Mesenchymal stem cell (in vitro differentiated cells and primary cell): ENCODE measurements at regions not wholly inside any gene's neighbourhood (a gene's known extent, or its start where the extent isn't known, plus 50 kb on each side); places are given as distances from the start of the nearest gene placed in this dataset.

Experiments
- DNase-seq: peaks from one replicate; pipeline ENCODE4 v3.0.0-alpha.2; 2013
- H2AFZ ChIP-seq: one replicate; pipeline ENCODE4 v1.6.1; 2013; ENCODE audit warnings: low read depth, mild to moderate bottlenecking, control low read depth, inconsistent platforms, low read length, moderate library complexity
- H2AK5ac ChIP-seq: 2 replicates; pipeline ENCODE4 v1.6.1; 2013; ENCODE audit warnings: low read length, moderate library complexity, mild to moderate bottlenecking, inconsistent platforms; ENCODE audit not compliant: severe bottlenecking
- H2BK120ac ChIP-seq: one replicate; pipeline ENCODE4 v1.6.1; 2013; ENCODE audit warnings: low read depth, mild to moderate bottlenecking, inconsistent platforms, low read length, moderate library complexity
- H2BK12ac ChIP-seq, 2 experiments: one replicate each; pipeline ENCODE4 v1.6.1; 2013; ENCODE audit warnings: inconsistent platforms in 2 of 2, low read length in 2 of 2, mild to moderate bottlenecking in 2 of 2, moderate library complexity in 2 of 2, control low read depth in 1 of 2
- H2BK15ac ChIP-seq: one replicate; pipeline ENCODE4 v1.6.1; 2013; ENCODE audit warnings: mild to moderate bottlenecking, low read depth, inconsistent platforms; ENCODE audit not compliant: poor library complexity, severe bottlenecking
- H2BK5ac ChIP-seq: 2 replicates; pipeline ENCODE4 v1.6.1; 2013; ENCODE audit warnings: low read depth, mild to moderate bottlenecking, low read length, control low read depth, inconsistent platforms; ENCODE audit not compliant: poor library complexity, severe bottlenecking
- H3K14ac ChIP-seq, 2 experiments: one replicate each; pipeline ENCODE4 v1.6.1; 2013; ENCODE audit warnings: inconsistent platforms in 2 of 2, low read length in 2 of 2, control low read depth in 1 of 2, mild to moderate bottlenecking in 1 of 2, moderate library complexity in 1 of 2
- H3K18ac ChIP-seq, 2 experiments: one replicate each; pipeline ENCODE4 v1.6.1; 2013; ENCODE audit warnings: inconsistent platforms in 2 of 2, low read length in 2 of 2, control low read depth in 1 of 2, low read depth in 1 of 2, mild to moderate bottlenecking in 1 of 2
- H3K23ac ChIP-seq, 2 experiments: one replicate each; pipeline ENCODE4 v1.6.1; 2013; ENCODE audit warnings: inconsistent platforms in 2 of 2, low read length in 2 of 2, mild to moderate bottlenecking in 2 of 2, moderate library complexity in 2 of 2, control low read depth in 1 of 2
- H3K27ac ChIP-seq: 2 replicates; pipeline ENCODE4 v1.5.1; 2013; ENCODE audit warnings: mild to moderate bottlenecking, moderate library complexity, low read length, control low read depth, inconsistent platforms; ENCODE audit not compliant: poor library complexity, severe bottlenecking
- H3K27me3 ChIP-seq, 2 experiments: 2 replicates each; pipeline versions ENCODE4 v1.6.1 to v1.7.0; 2013; ENCODE audit warnings: low read length in 2 of 2, mild to moderate bottlenecking in 2 of 2, moderate library complexity in 2 of 2, control low read depth in 1 of 2, inconsistent platforms in 1 of 2; ENCODE audit not compliant: control insufficient read depth in 1 of 2, insufficient read depth in 1 of 2
- H3K36me3 ChIP-seq, 2 experiments: 2 replicates each; pipeline versions ENCODE4 v1.6.1 to v1.7.0; 2013; ENCODE audit warnings: low read length in 2 of 2, control low read depth in 1 of 2, inconsistent platforms in 1 of 2, low read depth in 1 of 2, mild to moderate bottlenecking in 1 of 2; ENCODE audit not compliant: insufficient read depth in 2 of 2, control insufficient read depth in 1 of 2
- H3K4ac ChIP-seq, 2 experiments: one replicate each; pipeline ENCODE4 v1.6.1; 2013; ENCODE audit warnings: inconsistent platforms in 2 of 2, low read length in 2 of 2, mild to moderate bottlenecking in 2 of 2, moderate library complexity in 2 of 2, control low read depth in 1 of 2, low read depth in 1 of 2
- H3K4me1 ChIP-seq: 2 replicates; pipeline ENCODE4 v1.6.1; 2013; ENCODE audit warnings: low read depth, low read length, control low read depth; ENCODE audit not compliant: control insufficient read depth, insufficient read depth
- H3K4me2 ChIP-seq: 2 replicates; pipeline ENCODE4 v1.6.1; 2013; ENCODE audit warnings: low read length, mild to moderate bottlenecking, inconsistent platforms; ENCODE audit not compliant: poor library complexity, severe bottlenecking
- H3K4me3 ChIP-seq, 2 experiments: 2 replicates each; pipeline versions ENCODE4 v1.5.1 to v1.7.0; 2013; ENCODE audit warnings: low read length in 2 of 2, mild to moderate bottlenecking in 2 of 2, control low read depth in 1 of 2, low read depth in 1 of 2; ENCODE audit not compliant: insufficient read depth in 1 of 2
- H3K79me1 ChIP-seq: replicated peaks from 2 replicates; pipeline ENCODE4 v1.6.1; 2013; ENCODE audit warnings: mild to moderate bottlenecking, control low read depth, low read length, inconsistent platforms; ENCODE audit not compliant: poor library complexity, severe bottlenecking
- H3K9ac ChIP-seq: 2 replicates; pipeline ENCODE4 v1.7.0; 2013; ENCODE audit warnings: mild to moderate bottlenecking, low read length, moderate library complexity
- H3K9me3 ChIP-seq: 2 replicates; pipeline ENCODE4 v1.7.0; 2013; ENCODE audit warnings: mild to moderate bottlenecking, low read length; ENCODE audit not compliant: control insufficient read depth
- H4K8ac ChIP-seq: one replicate; pipeline ENCODE4 v1.6.1; 2013; ENCODE audit warnings: inconsistent platforms, mild to moderate bottlenecking, low read length, moderate library complexity
- H4K91ac ChIP-seq: one replicate; pipeline ENCODE4 v1.6.1; 2013; ENCODE audit warnings: mild to moderate bottlenecking, low read length, inconsistent platforms
- WGBS: methylation state at CpG from one replicate; pipeline ENCODE4 v1.1.7; 2013; ENCODE audit warnings: mixed read lengths; 5-methylcytosine and 5-hydroxymethylcytosine counted together

GRCh38 chr4:11910812-11911211 is 482.1 kb upstream of the HS3ST1 start:
- WGBS = 90% methylated on average over 3 of the region's 3 CpGs
- no peak overlapping the region for H3K18ac ChIP-seq

DNA sequence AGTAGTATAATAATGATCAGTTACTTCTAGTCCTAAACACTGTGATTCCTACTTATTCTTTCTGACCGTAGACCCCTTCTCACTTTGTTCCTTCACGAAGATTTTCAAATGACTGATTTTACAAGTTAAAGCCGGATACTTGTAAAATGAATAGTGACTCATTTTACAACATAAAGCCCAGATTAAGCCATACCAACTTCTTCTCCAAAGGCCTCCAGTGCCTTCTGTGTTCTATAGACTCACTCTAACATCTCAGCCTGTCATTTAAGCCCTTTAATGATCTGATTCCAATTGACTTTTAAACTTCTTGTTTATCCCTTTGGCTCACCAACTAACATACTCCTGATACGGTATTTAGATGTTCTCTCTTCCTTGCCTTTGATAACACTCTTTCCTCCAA is 480.0 kb upstream of the HS3ST1 start:
- H2BK12ac ChIP-seq = no peak overlapping the region
- 61% methylated on average over 4 of the region's 4 CpGs for WGBS

More at GRCh38 chr4:11910812-11911211, 482.1 kb upstream of the HS3ST1 start:
- H2BK15ac ChIP-seq = no peak overlapping the region
- no peaks in the 10 kb centered on the region for H3K27me3 ChIP-seq
- no peak overlapping the region for H3K4me2 ChIP-seq
- no peaks in the 10 kb centered on the region for H3K9me3 ChIP-seq
- no peak overlapping the region for H2BK12ac ChIP-seq
- no peak overlapping the region for H3K14ac ChIP-seq
- DNase-seq = no peak
- H2AK5ac ChIP-seq = no peak overlapping the region
- H3K79me1 ChIP-seq = no peaks in the 10 kb centered on the region
- H3K4me1 ChIP-seq = no peaks in the 10 kb centered on the region
- H3K27ac ChIP-seq = no peak overlapping the region
- H2BK120ac ChIP-seq = no peak overlapping the region
- no peak overlapping the region for H2AFZ ChIP-seq
- no peaks in the 10 kb centered on the region for H3K36me3 ChIP-seq
- H3K23ac ChIP-seq = no peak overlapping the region
- H3K9ac ChIP-seq = no peak overlapping the region
- H3K4me3 ChIP-seq = no peak overlapping the region
- no peak overlapping the region for H4K91ac ChIP-seq
- H3K4ac ChIP-seq = no peak overlapping the region
- no peak overlapping the region for H4K8ac ChIP-seq
- H2BK5ac ChIP-seq = no peak overlapping the region

GRCh38 chr4:11908205-11908604 is 479.5 kb upstream of the HS3ST1 start:
- H3K4me3 ChIP-seq = no peak overlapping the region
- WGBS = 80% methylated on average over 1 of the region's 3 CpGs
- no peaks in the 10 kb centered on the region for H3K36me3 ChIP-seq
- H4K8ac ChIP-seq = no peak overlapping the region
- H3K9me3 ChIP-seq = no peaks in the 10 kb centered on the region
- H2BK120ac ChIP-seq = no peak overlapping the region
- no peak overlapping the region for H2BK5ac ChIP-seq
- H4K91ac ChIP-seq = no peak overlapping the region
- H3K79me1 ChIP-seq = no peaks in the 10 kb centered on the region
- no peak overlapping the region for H2AFZ ChIP-seq
- H3K27me3 ChIP-seq = no peaks in the 10 kb centered on the region
- H3K14ac ChIP-seq = no peak overlapping the region
- no peak overlapping the region for H3K23ac ChIP-seq
- H3K18ac ChIP-seq = no peak overlapping the region
- H3K9ac ChIP-seq = no peak overlapping the region
- no peak for DNase-seq
- H2BK15ac ChIP-seq = no peak overlapping the region
- no peak overlapping the region for H3K27ac ChIP-seq
- H3K4ac ChIP-seq = no peak overlapping the region
- H3K4me2 ChIP-seq = no peak overlapping the region
- H2AK5ac ChIP-seq = no peak overlapping the region
- H3K4me1 ChIP-seq = no peaks in the 10 kb centered on the region
- no peak overlapping the region for H2BK12ac ChIP-seq

More for the DNA sequence above, 480.0 kb upstream of the HS3ST1 start:
- H2BK120ac ChIP-seq = no peak overlapping the region
- no peaks in the 10 kb centered on the region for H3K79me1 ChIP-seq
- H3K4me1 ChIP-seq = no peaks in the 10 kb centered on the region
- H3K36me3 ChIP-seq = no peaks in the 10 kb centered on the region
- H4K8ac ChIP-seq = no peak overlapping the region
- no peak overlapping the region for H2AK5ac ChIP-seq
- no peak overlapping the region for H3K4me2 ChIP-seq
- no peak overlapping the region for H3K9ac ChIP-seq
- H4K91ac ChIP-seq = no peak overlapping the region
- no peak for DNase-seq
- H2BK15ac ChIP-seq = no peak overlapping the region
- H2BK5ac ChIP-seq = no peak overlapping the region
- H3K14ac ChIP-seq = no peak overlapping the region
- no peak overlapping the region for H3K4ac ChIP-seq
- H3K18ac ChIP-seq = no peak overlapping the region
- H3K27me3 ChIP-seq = no peaks in the 10 kb centered on the region
- no peak overlapping the region for H2AFZ ChIP-seq
- no peak overlapping the region for H3K27ac ChIP-seq
- no peaks in the 10 kb centered on the region for H3K9me3 ChIP-seq
- H3K4me3 ChIP-seq = no peak overlapping the region
- H3K23ac ChIP-seq = no peak overlapping the region

DNA sequence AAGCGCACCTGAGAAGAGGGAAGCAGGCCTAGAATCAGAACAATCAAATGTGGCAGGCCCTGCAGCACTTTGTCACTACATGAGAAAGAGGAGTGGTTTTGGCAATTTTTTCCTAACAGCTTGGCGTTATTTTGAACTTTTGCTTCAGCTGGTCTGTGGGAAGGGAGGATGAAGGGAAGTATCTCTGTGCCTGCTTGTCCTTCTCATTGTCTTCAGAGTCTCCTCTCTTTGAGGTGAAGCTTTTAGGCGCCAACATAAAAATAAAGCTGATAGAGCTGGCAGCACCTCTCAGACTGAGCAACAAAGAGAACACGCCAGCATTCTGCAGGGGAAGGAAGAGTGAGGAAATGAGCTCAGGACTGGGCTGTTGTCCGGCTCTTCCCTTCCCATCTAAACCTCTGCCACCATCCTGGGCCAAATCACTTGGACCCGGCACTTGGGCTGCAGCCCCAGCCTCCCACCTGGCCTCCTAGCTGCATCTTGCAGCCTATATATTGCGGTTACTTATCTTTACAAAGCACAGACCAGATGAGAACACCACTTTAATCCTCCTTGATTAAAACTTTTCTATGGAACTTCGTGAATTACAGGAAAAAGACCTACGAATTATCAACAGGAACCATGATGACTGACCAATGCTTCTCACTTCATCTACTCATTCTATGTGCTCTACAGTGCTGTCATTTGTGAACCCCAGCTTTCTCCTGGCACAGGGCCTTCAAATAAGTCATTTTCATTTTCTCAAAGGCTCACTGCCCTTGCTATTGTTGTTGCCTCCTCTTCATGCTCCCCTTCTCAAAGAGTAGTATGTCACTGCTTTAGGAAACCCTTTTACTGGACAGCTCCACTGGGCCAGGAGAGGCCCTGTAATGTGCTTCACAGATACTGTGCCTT is 476.4 kb upstream of the HS3ST1 start:
- WGBS = 78% methylated on average over 9 of the region's 9 CpGs
- H2BK12ac ChIP-seq = no peak overlapping the region
- no peak overlapping the region for H3K27ac ChIP-seq
- H3K23ac ChIP-seq = no peak overlapping the region
- no peak for DNase-seq
- no peak overlapping the region for H3K4me2 ChIP-seq
- H3K4me1 ChIP-seq = no peaks in the 10 kb centered on the region
- no peaks in the 10 kb centered on the region for H3K27me3 ChIP-seq
- no peak overlapping the region for H3K4me3 ChIP-seq
- no peaks in the 10 kb centered on the region for H3K36me3 ChIP-seq
- no peak overlapping the region for H2BK15ac ChIP-seq
- no peak overlapping the region for H4K8ac ChIP-seq
- no peaks in the 10 kb centered on the region for H3K9me3 ChIP-seq
- H3K14ac ChIP-seq = no peak overlapping the region
- H2BK5ac ChIP-seq = no peak overlapping the region
- H2AFZ ChIP-seq = no peak overlapping the region
- no peak overlapping the region for H3K18ac ChIP-seq
- H4K91ac ChIP-seq = no peak overlapping the region
- H3K79me1 ChIP-seq = no peaks in the 10 kb centered on the region
- no peak overlapping the region for H2AK5ac ChIP-seq
- no peak overlapping the region for H3K9ac ChIP-seq
- no peak overlapping the region for H2BK120ac ChIP-seq
- no peak overlapping the region for H3K4ac ChIP-seq
